Loucy (cell line): ENCODE measurements at regions not wholly inside any gene's neighbourhood (a gene's known extent, or its start where the extent isn't known, plus 50 kb on each side); places are given as distances from the start of the nearest gene placed in this dataset.

Source experiments
- EZH2phosphoT487 ChIP-seq: fragments of 200-600 bp; IDR thresholded peaks from 2 replicates; pipeline ENCODE4 v1.6.1; 2018; ENCODE audit warnings: antibody characterized with exemption, mild to moderate bottlenecking, moderate library complexity, borderline replicate concordance
- TF ChIP-seq, protein P1 (sequence below): fragments of 200-600 bp; sonication (generic); conservative IDR thresholded peaks from 2 replicates; pipeline ENCODE4 v1.5.1; 2014; ENCODE audit warnings: mild to moderate bottlenecking, antibody characterized with exemption, low read length

DNA sequence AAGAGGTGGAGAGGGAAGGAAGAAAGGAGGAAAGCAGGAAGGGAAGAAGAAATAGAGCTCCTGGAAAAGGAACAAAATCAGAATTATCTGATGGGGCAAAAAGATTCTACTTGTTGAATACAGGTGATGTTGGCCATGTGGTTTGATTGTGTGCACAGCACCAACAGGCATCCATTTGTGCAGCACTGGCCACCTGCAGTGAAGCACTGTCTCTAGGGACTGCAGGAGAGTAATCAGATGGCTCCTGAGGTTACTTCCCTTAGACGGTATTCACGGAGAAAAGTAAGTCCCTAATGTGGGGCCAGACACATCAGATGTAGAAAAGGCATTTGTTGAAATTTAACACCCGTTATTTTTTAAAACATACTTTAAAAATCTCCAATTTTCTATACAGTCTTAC lies 135.3 kb upstream of the VIPR2 start:
- TF ChIP-seq, protein P1, sequence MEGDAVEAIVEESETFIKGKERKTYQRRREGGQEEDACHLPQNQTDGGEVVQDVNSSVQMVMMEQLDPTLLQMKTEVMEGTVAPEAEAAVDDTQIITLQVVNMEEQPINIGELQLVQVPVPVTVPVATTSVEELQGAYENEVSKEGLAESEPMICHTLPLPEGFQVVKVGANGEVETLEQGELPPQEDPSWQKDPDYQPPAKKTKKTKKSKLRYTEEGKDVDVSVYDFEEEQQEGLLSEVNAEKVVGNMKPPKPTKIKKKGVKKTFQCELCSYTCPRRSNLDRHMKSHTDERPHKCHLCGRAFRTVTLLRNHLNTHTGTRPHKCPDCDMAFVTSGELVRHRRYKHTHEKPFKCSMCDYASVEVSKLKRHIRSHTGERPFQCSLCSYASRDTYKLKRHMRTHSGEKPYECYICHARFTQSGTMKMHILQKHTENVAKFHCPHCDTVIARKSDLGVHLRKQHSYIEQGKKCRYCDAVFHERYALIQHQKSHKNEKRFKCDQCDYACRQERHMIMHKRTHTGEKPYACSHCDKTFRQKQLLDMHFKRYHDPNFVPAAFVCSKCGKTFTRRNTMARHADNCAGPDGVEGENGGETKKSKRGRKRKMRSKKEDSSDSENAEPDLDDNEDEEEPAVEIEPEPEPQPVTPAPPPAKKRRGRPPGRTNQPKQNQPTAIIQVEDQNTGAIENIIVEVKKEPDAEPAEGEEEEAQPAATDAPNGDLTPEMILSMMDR = no peak
- no peak for TF ChIP-seq EZH2phosphoT487
